Caki2 (cell line): ENCODE measurements at regions not wholly inside any gene's neighbourhood (a gene's known extent, or its start where the extent isn't known, plus 50 kb on each side); places are given as distances from the start of the nearest gene placed in this dataset.

Experiments used
- DNase-seq: peaks from one replicate; pipeline ENCODE4 v3.0.0-alpha.2; 2015; ENCODE audit warnings: low read depth
- in situ Hi-C: cut with HindIII; loops from 2 replicates; pipeline ENCODE4 v1.10.0; 2016; ENCODE audit warnings: low sequenced_read_pairs, low pct_unique_long_range_greater_than_20kb, mixed read lengths

GRCh38 chr3:162125790-162126189 lies 629.2 kb downstream of the OTOL1 start:
- in situ Hi-C loops: no loop called here

GRCh38 chr3:162130582-162130981 lies 634.0 kb downstream of the OTOL1 start:
- no peak for DNase-seq
- in situ Hi-C loops: no loop called here

More at GRCh38 chr3:162125790-162126189, 629.2 kb downstream of the OTOL1 start:
- DNase-seq: no peak

GRCh38 chr3:162132981-162133380 lies 636.4 kb downstream of the OTOL1 start:
- DNase-seq: no peak
- in situ Hi-C loops: no loop called here

GRCh38 chr3:162134571-162134970 lies 638.0 kb downstream of the OTOL1 start:
- in situ Hi-C loops: no loop called here
- DNase-seq: no peak

- DNase-seq: no peak
- in situ Hi-C loops: no loop called here
These were observed 639.5 kb downstream of the OTOL1 start for GRCh38 chr3:162136136-162136535.

GRCh38 chr3:162138509-162138908 lies 641.9 kb downstream of the OTOL1 start:
- DNase-seq: no peak
- in situ Hi-C loops: no loop called here

- no peak for DNase-seq
- in situ Hi-C loops: no loop called here
These were observed 643.2 kb downstream of the OTOL1 start for GRCh38 chr3:162139841-162140240.

GRCh38 chr3:162141272-162141791 lies 644.7 kb downstream of the OTOL1 start:
- in situ Hi-C loops: no loop called here
- DNase-seq: peak; percentile 43

- peak; percentile 30 for DNase-seq
- in situ Hi-C loops: no loop called here
These were observed 645.9 kb downstream of the OTOL1 start for GRCh38 chr3:162142511-162142910.

- in situ Hi-C loops: no loop called here
- DNase-seq: no peak
These were observed 646.6 kb downstream of the OTOL1 start for GRCh38 chr3:162143180-162143579.

GRCh38 chr3:162147996-162148395 lies 651.4 kb downstream of the OTOL1 start:
- no peak for DNase-seq
- in situ Hi-C loops: no loop called here

GRCh38 chr3:162150790-162151189 lies 654.2 kb downstream of the OTOL1 start:
- in situ Hi-C loops: no loop called here
- DNase-seq: no peak

GRCh38 chr3:162152636-162153035 lies 656.0 kb downstream of the OTOL1 start:
- in situ Hi-C loops: no loop called here
- DNase-seq: no peak

- no peak for DNase-seq
- in situ Hi-C loops: no loop called here
These were observed 665.0 kb downstream of the OTOL1 start for GRCh38 chr3:162161595-162161994.

- in situ Hi-C loops: no loop called here
- DNase-seq: no peak
These were observed 668.7 kb downstream of the OTOL1 start for GRCh38 chr3:162165346-162165745.

GRCh38 chr3:162166543-162166942 lies 669.9 kb downstream of the OTOL1 start:
- DNase-seq: no peak
- in situ Hi-C loops: no loop called here

GRCh38 chr3:162168715-162169114 lies 672.1 kb downstream of the OTOL1 start:
- in situ Hi-C loops: no loop called here
- no peak for DNase-seq

GRCh38 chr3:162170581-162170980 lies 674.0 kb downstream of the OTOL1 start:
- in situ Hi-C loops: no loop called here
- no peak for DNase-seq

- DNase-seq: no peak
- in situ Hi-C loops: no loop called here
These were observed 675.4 kb downstream of the OTOL1 start for GRCh38 chr3:162171970-162172369.

- in situ Hi-C loops: no loop called here
- DNase-seq: no peak
These were observed 678.5 kb downstream of the OTOL1 start for GRCh38 chr3:162175145-162175544.

GRCh38 chr3:162175878-162176277 lies 679.3 kb downstream of the OTOL1 start:
- in situ Hi-C loops: no loop called here
- no peak for DNase-seq
